Parathyroid adenoma (tissue), 2 donors: ENCODE measurements at regions not wholly inside any gene's neighbourhood (a gene's known extent, or its start where the extent isn't known, plus 50 kb on each side); places are given as distances from the start of the nearest gene placed in this dataset.
A peak's percentile ranks its signal among the peaks of the same experiment; 100 is the strongest.

Experiments
- H2AFZ ChIP-seq: fragments of 300-600 bp; sonication (generic); one replicate; pipeline ENCODE4 v1.7.0; 2017; ENCODE audit warnings: antibody characterized with exemption, mild to moderate bottlenecking
- H3K27ac ChIP-seq: fragments of 300-600 bp; sonication (generic); one replicate; pipeline ENCODE4 v1.7.0; 2017
- H3K27me3 ChIP-seq: fragments of 300-600 bp; sonication (generic); one replicate; pipeline ENCODE4 v1.7.0; 2017; ENCODE audit warnings: low read length; ENCODE audit not compliant: control insufficient read depth, insufficient read depth
- H3K36me3 ChIP-seq: fragments of 300-600 bp; sonication (generic); one replicate; pipeline ENCODE4 v1.7.0; 2017; ENCODE audit warnings: low read length; ENCODE audit not compliant: control insufficient read depth, insufficient read depth
- H3K4me1 ChIP-seq: fragments of 300-600 bp; sonication (generic); one replicate; pipeline ENCODE4 v1.7.0; 2017; ENCODE audit warnings: control low read depth
- H3K4me2 ChIP-seq: fragments of 300-600 bp; sonication (generic); one replicate; pipeline ENCODE4 v1.7.0; 2017; ENCODE audit warnings: low read length
- H3K4me3 ChIP-seq: fragments of 300-600 bp; sonication (generic); one replicate; pipeline ENCODE4 v1.7.0; 2017; ENCODE audit warnings: low read depth, low read length
- H3K79me2 ChIP-seq: fragments of 300-600 bp; sonication (generic); one replicate; pipeline ENCODE4 v1.7.0; 2017; ENCODE audit warnings: control low read depth
- H3K9ac ChIP-seq: fragments of 300-600 bp; sonication (generic); one replicate; pipeline ENCODE4 v1.7.0; 2017; ENCODE audit warnings: mild to moderate bottlenecking
- H3K9me3 ChIP-seq: fragments of 300-600 bp; sonication (generic); one replicate; pipeline ENCODE4 v1.7.0; 2017; ENCODE audit warnings: low read length; ENCODE audit not compliant: control insufficient read depth
- CTCF ChIP-seq: fragments of 300-600 bp; sonication (generic); IDR thresholded peaks from one replicate; pipeline ENCODE4 v1.7.0; 2017; ENCODE audit warnings: antibody characterized with exemption, mild to moderate bottlenecking
- donor health status: primary hyperparathyroidism.

GRCh38 chr4:71132486-71132885 lies 139.0 kb downstream of the DCK start:
- Histone ChIP-seq H3K4me3 (no peak overlapping the region), H2AFZ (no peak overlapping the region), H3K27ac (no peak overlapping the region), H3K9me3 (no peaks in the 10 kb centered on the region), H3K9ac (no peak overlapping the region), H3K4me2 (no peak overlapping the region), H3K4me1 (peaks cover 18% of the 10 kb centered on the region), H3K27me3 (no peaks in the 10 kb centered on the region), H3K79me2 (no peaks in the 10 kb centered on the region), H3K36me3 (no peaks in the 10 kb centered on the region)
- no peak for TF ChIP-seq CTCF

- no peaks in the 10 kb centered on the region for H3K36me3 ChIP-seq
- H3K27me3 ChIP-seq: no peaks in the 10 kb centered on the region
- no peak overlapping the region for H3K9ac ChIP-seq
- H3K4me3 ChIP-seq: no peak overlapping the region
- no peaks in the 10 kb centered on the region for H3K9me3 ChIP-seq
- H3K4me2 ChIP-seq: no peak overlapping the region
- peaks cover 22% of the 10 kb centered on the region for H3K4me1 ChIP-seq
- H2AFZ ChIP-seq: no peak overlapping the region
- H3K27ac ChIP-seq: no peak overlapping the region
- no peak for TF ChIP-seq CTCF
- no peaks in the 10 kb centered on the region for H3K79me2 ChIP-seq
Measured at GRCh38 chr4:71133491-71133890, 140.0 kb downstream of the DCK start.

GRCh38 chr4:71136071-71136470 lies 142.6 kb downstream of the DCK start:
- Histone ChIP-seq H3K4me2 (no peak overlapping the region), H3K9me3 (no peaks in the 10 kb centered on the region), H3K4me3 (no peak overlapping the region), H3K27me3 (no peaks in the 10 kb centered on the region), H3K79me2 (no peaks in the 10 kb centered on the region), H3K27ac (peak overlapping the region; percentile 86), H3K9ac (no peak overlapping the region), H3K36me3 (no peaks in the 10 kb centered on the region), H3K4me1 (peaks cover 23% of the 10 kb centered on the region), H2AFZ (peak overlapping the region; percentile 33)
- TF ChIP-seq CTCF: no peak

- Histone ChIP-seq H3K36me3 (no peaks in the 10 kb centered on the region), H3K27me3 (no peaks in the 10 kb centered on the region), H3K27ac (peak overlapping the region; percentile 86), H3K4me3 (no peak overlapping the region), H3K4me2 (peak overlapping the region; percentile 55), H3K9ac (no peak overlapping the region), H3K9me3 (no peaks in the 10 kb centered on the region), H3K79me2 (no peaks in the 10 kb centered on the region), H3K4me1 (peaks cover 17% of the 10 kb centered on the region), H2AFZ (peak overlapping the region; percentile 38)
- TF ChIP-seq CTCF: no peak
Measured at GRCh38 chr4:71138007-71138615, 144.7 kb downstream of the DCK start.

GRCh38 chr4:71140563-71140962 lies 147.1 kb downstream of the DCK start:
- H3K4me1 ChIP-seq: peaks cover 17% of the 10 kb centered on the region
- H3K36me3 ChIP-seq: no peaks in the 10 kb centered on the region

More at GRCh38 chr4:71140563-71140962, 147.1 kb downstream of the DCK start:
- no peak overlapping the region for H3K4me3 ChIP-seq
- no peaks in the 10 kb centered on the region for H3K9me3 ChIP-seq
- TF ChIP-seq CTCF: no peak
- H3K9ac ChIP-seq: no peak overlapping the region
- no peaks in the 10 kb centered on the region for H3K27me3 ChIP-seq
- H2AFZ ChIP-seq: no peak overlapping the region
- no peaks in the 10 kb centered on the region for H3K79me2 ChIP-seq
- H3K27ac ChIP-seq: no peak overlapping the region
- H3K4me2 ChIP-seq: no peak overlapping the region
